ENCODE measurements at regions not wholly inside any gene's neighbourhood (a gene's known extent, or its start where the extent isn't known, plus 50 kb on each side); places are given as distances from the start of the nearest gene placed in this dataset.

GRCh38 chr6:105781248-105781647 lies 304.9 kb upstream of the PRDM1 start:
- no peak for DNase-seq (ENCODE audit: extremely low read depth, low read depth)

DNA sequence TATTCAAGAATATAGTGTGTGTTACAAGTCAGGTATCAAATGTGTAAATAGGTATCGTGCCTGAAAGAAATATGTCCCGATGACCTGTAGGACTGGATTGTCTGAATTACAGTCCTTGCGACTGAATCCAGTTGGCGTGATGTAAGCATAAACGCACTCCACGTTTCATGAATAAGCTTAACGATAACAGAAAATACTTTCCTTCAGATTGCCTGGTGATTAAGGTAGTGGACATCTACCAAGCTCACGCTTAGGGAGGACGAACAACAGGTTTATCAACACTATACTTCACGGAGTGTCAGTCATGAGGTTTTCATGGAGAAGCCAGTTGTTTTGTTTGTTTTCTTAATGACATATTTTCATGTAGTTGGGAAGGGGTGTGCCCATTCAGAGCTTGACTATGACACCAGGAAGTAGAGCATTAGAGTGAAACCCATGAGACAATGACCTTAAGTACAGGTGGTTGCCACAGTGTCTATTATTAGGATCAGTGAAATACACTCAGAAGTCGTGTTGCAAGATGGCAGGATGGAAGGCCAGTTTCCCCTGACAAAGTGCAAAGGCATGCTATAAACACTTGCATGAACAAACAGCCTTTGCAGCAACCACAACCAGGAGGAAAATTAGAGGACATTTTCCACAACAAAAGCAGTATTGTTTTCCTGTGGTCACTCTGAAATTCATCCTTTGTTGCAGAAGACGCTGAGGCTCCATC lies 305.8 kb upstream of the PRDM1 start:
- no peak for DNase-seq (ENCODE audit: extremely low read depth, low read depth)

GRCh38 chr6:105779110-105779509 lies 307.0 kb upstream of the PRDM1 start:
- DNase-seq (ENCODE audit: extremely low read depth, low read depth) = no peak

DNA sequence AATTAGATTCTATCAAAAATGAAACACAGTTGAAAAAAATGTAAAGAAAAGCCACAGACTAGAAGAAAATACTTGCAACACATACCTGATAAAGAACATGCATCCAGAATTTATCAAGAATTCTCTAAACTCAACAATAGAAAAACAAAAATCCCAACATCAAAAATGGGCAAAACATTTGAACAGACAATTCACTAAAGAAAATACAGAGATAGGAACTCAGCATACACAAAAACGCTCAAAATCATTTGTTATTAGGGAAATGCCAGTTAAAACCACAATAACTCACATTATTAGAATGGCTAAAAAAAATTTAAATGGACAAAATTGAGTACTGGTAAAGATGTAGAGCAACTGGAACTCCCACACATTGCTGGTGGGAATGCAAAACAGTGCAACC lies 311.0 kb upstream of the PRDM1 start:
- DNase-seq (ENCODE audit: extremely low read depth, low read depth) = no peak

DNA sequence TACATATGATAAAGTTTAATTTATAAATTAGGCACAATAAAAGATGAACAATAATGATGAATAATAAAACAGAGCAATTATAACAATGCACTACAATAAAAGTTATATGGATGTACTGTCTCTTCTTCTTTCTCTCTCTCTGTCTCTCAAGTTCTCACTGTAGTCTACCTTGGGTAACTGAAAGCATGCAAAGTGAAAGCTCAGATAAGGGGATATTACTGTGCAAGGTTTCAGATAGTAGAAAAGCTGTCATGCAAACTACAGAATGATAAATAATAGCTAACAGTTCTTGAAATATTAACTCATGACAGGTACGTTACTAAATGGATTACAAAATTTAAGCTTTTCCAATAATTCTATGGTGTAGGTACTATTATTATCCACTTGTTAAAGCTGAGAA lies 311.9 kb upstream of the PRDM1 start:
- no peak for DNase-seq (ENCODE audit: extremely low read depth, low read depth)

GRCh38 chr6:105771313-105771970 lies 314.7 kb upstream of the PRDM1 start:
- no peak for DNase-seq (ENCODE audit: extremely low read depth, low read depth)

GRCh38 chr6:105769987-105770386 lies 316.1 kb upstream of the PRDM1 start:
- DNase-seq (ENCODE audit: extremely low read depth, low read depth) = no peak

GRCh38 chr6:105769197-105769596 lies 316.9 kb upstream of the PRDM1 start:
- no peak for DNase-seq (ENCODE audit: extremely low read depth, low read depth)

DNA sequence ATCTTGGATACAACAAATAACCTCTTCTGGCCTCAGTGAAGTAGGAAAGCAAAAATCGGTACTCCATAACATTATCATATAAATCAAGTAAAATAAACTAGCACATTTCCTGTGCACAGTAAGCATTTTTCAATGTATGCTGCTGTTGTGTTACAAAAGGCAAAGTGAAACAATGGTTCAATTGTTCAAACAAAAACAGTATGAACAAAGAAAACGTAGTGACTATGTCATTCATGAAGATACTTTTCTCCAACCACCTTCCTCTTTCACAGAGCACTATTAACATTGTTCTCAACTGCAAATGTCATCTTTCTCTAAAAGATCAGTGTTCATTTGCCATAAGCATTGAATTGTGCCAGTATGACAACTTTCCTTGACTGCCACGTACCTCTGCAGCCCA lies 318.6 kb upstream of the PRDM1 start:
- no peak for DNase-seq (ENCODE audit: extremely low read depth, low read depth)

- DNase-seq (ENCODE audit: extremely low read depth, low read depth) = no peak
These were observed 320.9 kb upstream of the PRDM1 start for GRCh38 chr6:105765239-105765638.

DNA sequence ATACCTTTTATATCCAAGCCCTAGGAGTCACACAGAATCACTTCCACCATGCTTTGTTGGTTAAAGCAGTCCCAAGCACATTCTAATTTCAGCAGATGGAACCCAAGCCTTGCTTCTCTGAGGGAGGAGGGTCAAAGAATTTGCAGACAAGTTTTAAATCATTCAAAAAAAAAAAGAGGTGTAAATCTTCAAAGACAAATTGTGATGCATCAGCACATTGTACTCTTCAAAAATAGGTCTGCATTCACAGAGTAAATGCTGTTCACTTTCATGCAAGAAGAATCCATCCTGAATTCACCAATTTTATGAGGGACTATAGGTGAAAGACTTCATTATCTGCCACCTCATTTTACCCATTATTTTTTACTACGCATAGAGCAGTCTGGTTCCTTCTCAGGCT lies 321.8 kb upstream of the PRDM1 start:
- DNase-seq (ENCODE audit: extremely low read depth, low read depth) = no peak

DNA sequence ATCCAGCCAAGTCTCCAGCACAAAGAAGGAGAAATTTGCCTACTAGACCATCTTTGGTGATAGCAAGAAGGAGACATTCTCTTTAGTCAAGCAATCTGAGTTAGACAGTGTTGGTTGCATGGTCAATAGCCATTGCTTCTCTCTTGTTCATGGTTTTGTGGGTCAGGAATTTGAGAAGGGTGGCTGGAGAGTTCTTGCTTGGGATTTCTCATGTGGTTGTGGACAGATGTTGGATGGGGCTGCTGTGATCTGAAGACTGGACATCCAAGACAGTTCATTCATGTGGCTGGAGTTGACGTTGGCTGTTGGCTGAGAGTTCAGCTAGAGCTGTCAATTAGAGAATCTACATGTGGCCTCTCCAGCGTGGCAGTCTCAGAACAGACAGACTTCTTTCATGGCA lies 322.3 kb upstream of the PRDM1 start:
- no peak for DNase-seq (ENCODE audit: extremely low read depth, low read depth)

- no peak for DNase-seq (ENCODE audit: extremely low read depth, low read depth)
These were observed 325.4 kb upstream of the PRDM1 start for GRCh38 chr6:105760746-105761145.

DNA sequence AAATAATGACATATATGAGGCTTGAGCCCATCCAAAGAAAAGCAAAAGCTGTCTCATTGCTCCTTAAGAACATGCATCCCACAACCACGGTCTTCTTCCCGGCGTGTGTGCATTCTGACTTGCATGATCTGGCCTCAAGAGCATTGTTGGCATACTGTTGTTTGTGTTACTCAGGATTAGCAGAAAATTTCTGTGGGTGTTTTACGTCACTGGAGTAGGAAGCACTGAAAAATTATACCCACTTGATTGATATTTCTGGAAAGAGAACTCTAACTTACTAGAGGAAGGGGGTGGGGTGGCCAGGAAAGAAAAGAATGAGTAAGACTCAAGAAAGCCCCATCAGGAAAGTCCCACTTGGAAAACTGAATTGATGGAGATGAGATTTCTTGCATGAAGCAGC lies 326.2 kb upstream of the PRDM1 start:
- DNase-seq (ENCODE audit: extremely low read depth, low read depth) = peak; percentile 32

DNA sequence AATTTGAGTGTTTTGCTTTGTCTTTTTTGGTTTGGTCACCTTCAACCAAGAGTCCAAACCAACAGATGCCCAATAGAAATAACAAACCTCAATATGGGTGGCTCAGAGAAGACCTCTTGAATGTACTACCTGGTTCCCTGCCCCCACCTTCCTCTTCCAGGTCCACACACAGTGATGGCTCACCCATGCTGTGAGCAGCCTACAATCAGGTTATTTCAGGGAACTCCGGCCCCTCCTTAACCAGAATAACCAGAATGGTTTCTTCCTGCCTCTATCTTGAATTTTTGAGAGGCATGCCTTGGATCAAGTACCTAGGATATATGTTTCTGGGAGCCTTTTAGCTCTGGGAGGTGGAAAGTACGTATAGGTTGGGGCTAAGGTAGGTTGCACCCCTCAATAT lies 327.1 kb upstream of the PRDM1 start:
- no peak for DNase-seq (ENCODE audit: extremely low read depth, low read depth)

DNA sequence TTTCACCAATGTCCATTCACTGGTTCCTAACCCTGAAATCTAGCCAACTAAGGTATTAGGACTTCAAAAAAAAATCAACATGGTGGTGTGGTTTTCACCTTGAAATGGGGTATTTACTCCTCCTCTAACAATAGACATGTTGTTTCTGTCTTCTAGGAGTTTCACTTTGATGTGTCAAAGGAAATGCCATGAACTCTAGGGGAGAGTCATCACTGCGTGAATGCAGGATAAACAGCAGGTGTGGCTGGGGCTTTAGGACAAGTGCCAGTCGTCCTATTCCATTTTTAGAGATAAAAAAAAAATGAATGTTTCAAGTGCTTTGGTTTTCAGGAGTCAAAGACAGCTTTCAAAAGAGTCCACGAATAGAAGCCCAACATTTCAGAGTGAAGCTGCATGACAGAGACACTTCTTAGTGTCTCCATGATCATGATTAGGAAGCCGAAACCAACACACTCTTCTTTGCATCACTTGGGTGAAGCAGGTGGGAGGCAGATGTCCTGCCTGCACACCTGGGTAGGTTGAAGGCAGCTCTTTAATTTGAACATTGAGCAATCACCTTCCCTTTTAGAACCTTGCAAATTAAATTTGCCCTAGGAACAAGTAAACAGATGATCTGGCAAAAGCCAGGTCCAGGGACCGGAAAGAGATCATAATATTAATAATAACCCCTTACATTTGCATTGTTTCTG lies 328.5 kb upstream of the PRDM1 start:
- no peak for DNase-seq (ENCODE audit: extremely low read depth, low read depth)

- no peak for DNase-seq (ENCODE audit: extremely low read depth, low read depth)
These were observed 330.3 kb upstream of the PRDM1 start for GRCh38 chr6:105755885-105756284.

DNA sequence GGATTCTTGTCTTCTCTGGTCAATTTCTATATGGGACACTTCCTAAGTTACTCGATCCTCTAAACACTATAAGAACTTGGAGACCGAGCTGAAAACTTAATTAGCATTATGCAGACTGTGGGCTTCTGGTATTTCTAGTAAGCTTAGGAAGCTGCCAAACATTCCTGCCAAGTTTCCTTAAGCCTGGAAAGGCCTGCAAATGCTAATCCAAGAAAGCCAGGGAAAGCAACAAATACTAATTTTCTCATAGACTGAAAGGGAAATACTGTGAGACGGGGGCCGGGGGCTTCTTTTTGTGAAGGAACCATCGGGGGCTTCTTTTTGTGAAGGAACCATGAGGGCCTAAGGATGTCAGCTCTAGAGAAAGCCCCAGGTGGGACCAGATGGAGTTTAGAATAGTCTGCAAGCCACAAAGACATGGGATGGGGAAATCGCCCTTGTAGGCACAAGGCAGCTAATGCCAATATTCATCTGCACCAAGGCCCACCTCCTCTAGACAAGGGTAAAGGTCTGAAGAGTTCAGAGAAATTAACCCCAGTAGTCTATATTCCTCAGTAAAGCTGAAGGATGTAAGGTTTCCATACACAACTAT lies 332.4 kb upstream of the PRDM1 start:
- no peak for DNase-seq (ENCODE audit: extremely low read depth, low read depth)

DNA sequence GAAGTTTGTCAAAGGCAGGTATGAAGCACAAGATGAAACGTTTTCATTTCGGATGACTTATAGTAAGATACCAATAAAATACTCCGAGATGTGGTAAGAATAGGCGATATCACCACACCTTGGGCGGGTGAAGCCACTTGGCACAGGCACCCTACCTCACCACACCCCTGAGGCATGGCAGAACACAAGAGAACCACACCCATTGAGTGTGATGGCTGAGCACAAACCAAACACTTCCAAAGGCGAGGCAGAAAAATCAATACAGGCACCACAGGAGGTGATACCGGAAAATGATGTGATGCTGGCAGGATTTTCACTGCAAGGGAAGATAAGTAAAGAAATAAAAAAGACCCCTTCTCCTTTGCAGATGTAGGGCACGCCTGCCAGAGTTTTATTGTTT lies 332.9 kb upstream of the PRDM1 start:
- no peak for DNase-seq (ENCODE audit: extremely low read depth, low read depth)

- no peak for DNase-seq (ENCODE audit: extremely low read depth, low read depth)
These were observed 336.0 kb upstream of the PRDM1 start for GRCh38 chr6:105750089-105750488.

- DNase-seq (ENCODE audit: extremely low read depth, low read depth) = no peak
These were observed 337.4 kb upstream of the PRDM1 start for GRCh38 chr6:105748737-105749161.
